SK-N-SH treated with all-trans-retinoic acid at 6 μM for 48 hours (cell line): ENCODE measurements at regions not wholly inside any gene's neighbourhood (a gene's known extent, or its start where the extent isn't known, plus 50 kb on each side); places are given as distances from the start of the nearest gene placed in this dataset.

Experiments used
- ATAC-seq: fragments of 200-7000 bp; cut with Tn5 transposase; 3 replicates; pipeline ENCODE4 v1.9.1; 2020; ENCODE audit warnings: mild to moderate bottlenecking, moderate library complexity
- BACH2 ChIP-seq: fragments of 250-450 bp; sonication (Bioruptor Pico); IDR thresholded peaks from 2 replicates; pipeline ENCODE4 v1.9.0; 2021; ENCODE audit warnings: mild to moderate bottlenecking, borderline replicate concordance
- CSDC2 ChIP-seq: fragments of 250-450 bp; sonication (Bioruptor Pico); IDR thresholded peaks from 2 replicates; pipeline ENCODE4 v1.5.0; 2020; ENCODE audit warnings: mild to moderate bottlenecking, moderate library complexity
- ESRRG ChIP-seq: fragments of 250-450 bp; sonication (Bioruptor Pico); IDR thresholded peaks from 2 replicates; pipeline ENCODE4 v1.6.1; 2021; ENCODE audit warnings: mild to moderate bottlenecking
- GLIS3 ChIP-seq: fragments of 250-450 bp; sonication (Bioruptor Pico); IDR thresholded peaks from 2 replicates; pipeline ENCODE4 v1.5.0; 2020; ENCODE audit warnings: mild to moderate bottlenecking, moderate library complexity
- ISL1 ChIP-seq: fragments of 250-450 bp; sonication (Bioruptor Pico); IDR thresholded peaks from 2 replicates; pipeline ENCODE4 v2.1.2; 2022; ENCODE audit warnings: mild to moderate bottlenecking, moderate library complexity
- OSR1 ChIP-seq: fragments of 250-450 bp; sonication (Bioruptor Pico); IDR thresholded peaks from 2 replicates; pipeline ENCODE4 v1.8.0; 2022; ENCODE audit warnings: moderate library complexity, mild to moderate bottlenecking, inconsistent platforms
- PPARA ChIP-seq: fragments of 250-450 bp; sonication (Bioruptor Pico); IDR thresholded peaks from 2 replicates; pipeline ENCODE4 v1.5.0; 2020; ENCODE audit warnings: mild to moderate bottlenecking, borderline replicate concordance
- RARB ChIP-seq: fragments of 250-450 bp; sonication (Bioruptor Pico); IDR thresholded peaks from 2 replicates; pipeline ENCODE4 v1.8.0; 2021; ENCODE audit warnings: mild to moderate bottlenecking, moderate library complexity
- SNAI2 ChIP-seq: fragments of 250-450 bp; sonication (Bioruptor Pico); IDR thresholded peaks from 2 replicates; pipeline ENCODE4 v1.5.0; 2020; ENCODE audit warnings: mild to moderate bottlenecking, moderate library complexity
- TCF4 ChIP-seq: fragments of 250-450 bp; sonication (Bioruptor Pico); IDR thresholded peaks from 2 replicates; pipeline ENCODE4 v1.8.0; 2021; ENCODE audit warnings: mild to moderate bottlenecking, moderate library complexity, borderline replicate concordance
- TOX ChIP-seq: fragments of 250-450 bp; sonication (Bioruptor Pico); IDR thresholded peaks from 2 replicates; pipeline ENCODE4 v1.8.0; 2021; ENCODE audit warnings: mild to moderate bottlenecking, moderate library complexity, borderline replicate concordance
- ZC3H10 ChIP-seq: fragments of 250-450 bp; sonication (Bioruptor Pico); IDR thresholded peaks from 2 replicates; pipeline ENCODE4 v1.5.1; 2021; ENCODE audit warnings: mild to moderate bottlenecking, moderate library complexity
- ZFP3 ChIP-seq: fragments of 250-450 bp; sonication (Bioruptor Pico); IDR thresholded peaks from 2 replicates; pipeline ENCODE4 v1.5.0; 2020; ENCODE audit warnings: mild to moderate bottlenecking, moderate library complexity
- ZFP30 ChIP-seq: fragments of 450-650 bp; formaldehyde crosslinking; IDR thresholded peaks from 2 replicates; pipeline ENCODE4 v1.5.0; 2022; ENCODE audit warnings: mild to moderate bottlenecking, moderate library complexity
- ZNF565 ChIP-seq: fragments of 450-650 bp; formaldehyde crosslinking; conservative IDR thresholded peaks from 2 replicates; pipeline ENCODE4 v1.5.0; 2020; ENCODE audit warnings: low read depth, mild to moderate bottlenecking, moderate library complexity
- ZNF8 ChIP-seq: fragments of 450-650 bp; formaldehyde crosslinking; IDR thresholded peaks from 2 replicates; pipeline ENCODE4 v1.5.0; 2020; ENCODE audit warnings: mild to moderate bottlenecking, moderate library complexity
- TF ChIP-seq, protein P1 (sequence below): fragments of 250-450 bp; sonication (Bioruptor Pico); IDR thresholded peaks from 2 replicates; pipeline ENCODE4 v1.5.1; 2021; ENCODE audit warnings: mild to moderate bottlenecking, moderate library complexity
- TF ChIP-seq, protein P2 (sequence below): fragments of 250-450 bp; sonication (Bioruptor Pico); IDR thresholded peaks from 2 replicates; pipeline ENCODE4 v1.8.0; 2020; ENCODE audit warnings: mild to moderate bottlenecking, moderate library complexity, borderline replicate concordance
- TF ChIP-seq, protein P3 (sequence below): fragments of 250-450 bp; sonication (Bioruptor Pico); IDR thresholded peaks from 2 replicates; pipeline ENCODE4 v1.8.0; 2021; ENCODE audit warnings: low read depth, mild to moderate bottlenecking, moderate library complexity, borderline replicate concordance

DNA sequence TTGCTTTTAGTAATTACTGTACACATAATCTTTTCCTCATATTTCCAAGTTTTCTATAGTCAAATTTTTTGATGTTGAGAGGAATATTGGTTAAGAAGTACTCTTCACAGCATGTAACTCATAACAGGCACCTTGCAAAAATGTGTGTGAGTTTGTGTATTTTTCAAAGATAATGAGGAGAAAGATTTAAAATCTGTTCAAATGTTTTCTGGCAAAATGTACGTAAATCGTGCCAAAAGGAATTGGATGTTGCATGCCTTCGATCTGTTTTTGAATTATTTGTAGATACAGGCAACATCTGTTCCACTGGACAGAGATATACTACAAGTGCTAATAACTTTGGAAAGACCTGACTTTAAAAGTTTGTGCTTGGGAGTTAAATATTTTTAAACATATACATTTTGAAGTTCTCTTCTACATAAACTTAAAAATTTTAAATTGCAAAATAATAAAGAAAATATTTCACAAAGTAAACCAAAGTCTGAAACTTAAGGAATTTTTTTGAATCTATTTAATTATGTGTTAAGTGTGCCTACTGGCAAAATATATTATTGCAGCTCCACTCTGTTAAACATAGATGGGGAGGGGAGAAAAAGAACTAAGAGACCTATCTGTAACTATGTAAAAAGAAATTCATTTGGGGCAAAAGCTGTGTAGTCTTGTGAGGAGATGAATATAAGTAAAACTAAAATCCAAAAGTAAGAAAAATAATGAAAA is 133.5 kb upstream of the UBE2E3 start:
- TF ChIP-seq TOX (CRISPR knock-in tag) (no peak), ESRRG (CRISPR knock-in tag) (no peak), ZC3H10 (no peak), ZNF8 (CRISPR knock-in tag) (no peak), OSR1 (CRISPR knock-in tag) (no peak), ZFP3 (CRISPR knock-in tag) (no peak), ISL1 (CRISPR knock-in tag) (no peak), SNAI2 (no peak), ZNF565 (CRISPR knock-in tag) (no peak), RARB (no peak), TCF4 (CRISPR knock-in tag) (no peak), PPARA (CRISPR knock-in tag) (no peak), CSDC2 (CRISPR knock-in tag) (no peak), BACH2 (CRISPR knock-in tag) (no peak), GLIS3 (no peak), ZFP30 (CRISPR knock-in tag) (no peak)
- TF ChIP-seq, protein P1, sequence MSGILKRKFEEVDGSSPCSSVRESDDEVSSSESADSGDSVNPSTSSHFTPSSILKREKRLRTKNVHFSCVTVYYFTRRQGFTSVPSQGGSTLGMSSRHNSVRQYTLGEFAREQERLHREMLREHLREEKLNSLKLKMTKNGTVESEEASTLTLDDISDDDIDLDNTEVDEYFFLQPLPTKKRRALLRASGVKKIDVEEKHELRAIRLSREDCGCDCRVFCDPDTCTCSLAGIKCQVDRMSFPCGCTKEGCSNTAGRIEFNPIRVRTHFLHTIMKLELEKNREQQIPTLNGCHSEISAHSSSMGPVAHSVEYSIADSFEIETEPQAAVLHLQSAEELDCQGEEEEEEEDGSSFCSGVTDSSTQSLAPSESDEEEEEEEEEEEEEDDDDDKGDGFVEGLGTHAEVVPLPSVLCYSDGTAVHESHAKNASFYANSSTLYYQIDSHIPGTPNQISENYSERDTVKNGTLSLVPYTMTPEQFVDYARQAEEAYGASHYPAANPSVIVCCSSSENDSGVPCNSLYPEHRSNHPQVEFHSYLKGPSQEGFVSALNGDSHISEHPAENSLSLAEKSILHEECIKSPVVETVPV (CRISPR knock-in tag): no peak
- TF ChIP-seq, protein P2, sequence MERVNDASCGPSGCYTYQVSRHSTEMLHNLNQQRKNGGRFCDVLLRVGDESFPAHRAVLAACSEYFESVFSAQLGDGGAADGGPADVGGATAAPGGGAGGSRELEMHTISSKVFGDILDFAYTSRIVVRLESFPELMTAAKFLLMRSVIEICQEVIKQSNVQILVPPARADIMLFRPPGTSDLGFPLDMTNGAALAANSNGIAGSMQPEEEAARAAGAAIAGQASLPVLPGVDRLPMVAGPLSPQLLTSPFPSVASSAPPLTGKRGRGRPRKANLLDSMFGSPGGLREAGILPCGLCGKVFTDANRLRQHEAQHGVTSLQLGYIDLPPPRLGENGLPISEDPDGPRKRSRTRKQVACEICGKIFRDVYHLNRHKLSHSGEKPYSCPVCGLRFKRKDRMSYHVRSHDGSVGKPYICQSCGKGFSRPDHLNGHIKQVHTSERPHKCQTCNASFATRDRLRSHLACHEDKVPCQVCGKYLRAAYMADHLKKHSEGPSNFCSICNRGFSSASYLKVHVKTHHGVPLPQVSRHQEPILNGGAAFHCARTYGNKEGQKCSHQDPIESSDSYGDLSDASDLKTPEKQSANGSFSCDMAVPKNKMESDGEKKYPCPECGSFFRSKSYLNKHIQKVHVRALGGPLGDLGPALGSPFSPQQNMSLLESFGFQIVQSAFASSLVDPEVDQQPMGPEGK: no peak
- ATAC-seq: no peak

DNA sequence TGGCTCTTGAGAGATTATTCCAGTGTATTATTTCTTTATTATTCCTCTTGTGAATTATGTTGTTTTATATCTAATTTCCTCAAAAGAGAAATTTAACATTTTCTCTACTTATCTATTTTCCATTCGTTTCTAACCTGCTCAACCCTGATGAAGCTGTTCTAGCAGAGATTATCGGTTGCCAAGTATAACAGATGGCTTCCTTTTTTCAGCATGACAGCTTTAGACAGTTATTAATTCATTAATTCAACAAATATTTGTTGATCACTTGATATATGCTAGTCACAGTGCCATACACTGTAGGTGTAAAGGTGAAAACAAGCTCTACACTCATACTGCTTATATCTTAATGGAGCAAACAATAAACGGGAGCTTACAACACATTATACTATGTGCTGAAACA is 137.9 kb upstream of the UBE2E3 start:
- no peak for ATAC-seq
- TF ChIP-seq OSR1 (CRISPR knock-in tag): no peak
- TF ChIP-seq, protein P3, sequence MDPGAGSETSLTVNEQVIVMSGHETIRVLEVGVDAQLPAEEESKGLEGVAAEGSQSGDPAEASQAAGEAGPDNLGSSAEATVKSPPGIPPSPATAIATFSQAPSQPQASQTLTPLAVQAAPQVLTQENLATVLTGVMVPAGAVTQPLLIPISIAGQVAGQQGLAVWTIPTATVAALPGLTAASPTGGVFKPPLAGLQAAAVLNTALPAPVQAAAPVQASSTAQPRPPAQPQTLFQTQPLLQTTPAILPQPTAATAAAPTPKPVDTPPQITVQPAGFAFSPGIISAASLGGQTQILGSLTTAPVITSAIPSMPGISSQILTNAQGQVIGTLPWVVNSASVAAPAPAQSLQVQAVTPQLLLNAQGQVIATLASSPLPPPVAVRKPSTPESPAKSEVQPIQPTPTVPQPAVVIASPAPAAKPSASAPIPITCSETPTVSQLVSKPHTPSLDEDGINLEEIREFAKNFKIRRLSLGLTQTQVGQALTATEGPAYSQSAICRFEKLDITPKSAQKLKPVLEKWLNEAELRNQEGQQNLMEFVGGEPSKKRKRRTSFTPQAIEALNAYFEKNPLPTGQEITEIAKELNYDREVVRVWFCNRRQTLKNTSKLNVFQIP (CRISPR knock-in tag): no peak
- no peak for TF ChIP-seq ESRRG (CRISPR knock-in tag)

DNA sequence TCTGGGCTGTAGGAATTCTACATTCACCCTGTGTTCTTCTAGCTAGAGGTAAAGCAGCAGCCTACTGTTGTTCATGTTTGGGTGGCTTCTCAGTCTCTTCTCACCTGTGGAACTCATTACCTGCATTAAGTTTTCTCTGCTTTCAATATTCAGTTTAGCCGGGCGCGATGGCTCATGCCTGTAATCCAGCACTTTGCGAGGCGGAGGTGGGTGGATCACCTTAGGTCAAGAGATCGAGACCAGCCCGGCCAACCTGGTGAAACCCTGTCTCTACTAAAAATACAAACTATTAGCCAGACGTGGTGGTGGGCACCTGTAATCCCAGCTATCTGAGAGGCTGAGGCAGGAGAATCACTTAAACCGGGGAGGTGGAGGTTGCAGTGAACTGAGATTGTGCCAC is 139.8 kb upstream of the UBE2E3 start:
- no peak for TF ChIP-seq ZFP30 (CRISPR knock-in tag)
- no peak for TF ChIP-seq RARB
- TF ChIP-seq, protein P1 (CRISPR knock-in tag): no peak
- no peak for TF ChIP-seq ESRRG (CRISPR knock-in tag)
- TF ChIP-seq, protein P2: no peak
- TF ChIP-seq TCF4 (CRISPR knock-in tag): no peak
- no peak for TF ChIP-seq SNAI2
- no peak for ATAC-seq

DNA sequence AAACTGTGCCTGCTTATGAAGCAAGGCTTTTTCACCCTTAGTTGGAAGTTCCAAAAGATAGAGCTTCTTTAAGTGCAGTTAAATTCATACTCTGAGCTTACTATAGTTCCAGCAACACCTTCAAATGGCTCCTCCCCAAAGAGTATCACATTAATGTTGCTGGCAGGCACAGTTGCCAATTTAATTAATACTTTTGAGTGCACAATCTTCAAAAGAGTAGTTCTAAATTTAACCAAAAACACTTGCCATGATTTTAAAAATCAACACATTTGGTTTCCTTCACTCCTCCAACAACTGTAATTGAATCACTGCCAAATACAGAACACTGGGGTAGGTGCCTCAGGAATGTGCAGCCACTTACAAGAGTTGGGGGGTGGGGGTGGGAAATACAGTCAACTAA is 150.6 kb upstream of the UBE2E3 start:
- ATAC-seq: no peak
- TF ChIP-seq RARB (no peak), BACH2 (CRISPR knock-in tag) (no peak), ZFP30 (CRISPR knock-in tag) (no peak), OSR1 (CRISPR knock-in tag) (no peak), ZC3H10 (no peak), CSDC2 (CRISPR knock-in tag) (no peak), GLIS3 (no peak)
